ENCODE measurements at regions not wholly inside any gene's neighbourhood (a gene's known extent, or its start where the extent isn't known, plus 50 kb on each side); places are given as distances from the start of the nearest gene placed in this dataset.
A peak's percentile ranks its signal among the peaks of the same experiment; 100 is the strongest.
"Not testable (repeated sequence)": the region's sequence is repeated elsewhere in the genome, so short reads cannot be mapped to it uniquely, and the experiment has no call there.

GRCh38 chr6:120395330-120395729 lies 939.0 kb downstream of the TBC1D32 start:
- H3K4me3 ChIP-seq (replicated peaks; ENCODE audit: low read depth, low read length) = no peak overlapping the region
- TF ChIP-seq, protein P1, sequence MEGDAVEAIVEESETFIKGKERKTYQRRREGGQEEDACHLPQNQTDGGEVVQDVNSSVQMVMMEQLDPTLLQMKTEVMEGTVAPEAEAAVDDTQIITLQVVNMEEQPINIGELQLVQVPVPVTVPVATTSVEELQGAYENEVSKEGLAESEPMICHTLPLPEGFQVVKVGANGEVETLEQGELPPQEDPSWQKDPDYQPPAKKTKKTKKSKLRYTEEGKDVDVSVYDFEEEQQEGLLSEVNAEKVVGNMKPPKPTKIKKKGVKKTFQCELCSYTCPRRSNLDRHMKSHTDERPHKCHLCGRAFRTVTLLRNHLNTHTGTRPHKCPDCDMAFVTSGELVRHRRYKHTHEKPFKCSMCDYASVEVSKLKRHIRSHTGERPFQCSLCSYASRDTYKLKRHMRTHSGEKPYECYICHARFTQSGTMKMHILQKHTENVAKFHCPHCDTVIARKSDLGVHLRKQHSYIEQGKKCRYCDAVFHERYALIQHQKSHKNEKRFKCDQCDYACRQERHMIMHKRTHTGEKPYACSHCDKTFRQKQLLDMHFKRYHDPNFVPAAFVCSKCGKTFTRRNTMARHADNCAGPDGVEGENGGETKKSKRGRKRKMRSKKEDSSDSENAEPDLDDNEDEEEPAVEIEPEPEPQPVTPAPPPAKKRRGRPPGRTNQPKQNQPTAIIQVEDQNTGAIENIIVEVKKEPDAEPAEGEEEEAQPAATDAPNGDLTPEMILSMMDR (IDR thresholded peaks at IDR 0.05; ENCODE audit: low read length, missing control alignments) = no peak
- DNase-seq (ENCODE audit: low read depth) = no peak

DNA sequence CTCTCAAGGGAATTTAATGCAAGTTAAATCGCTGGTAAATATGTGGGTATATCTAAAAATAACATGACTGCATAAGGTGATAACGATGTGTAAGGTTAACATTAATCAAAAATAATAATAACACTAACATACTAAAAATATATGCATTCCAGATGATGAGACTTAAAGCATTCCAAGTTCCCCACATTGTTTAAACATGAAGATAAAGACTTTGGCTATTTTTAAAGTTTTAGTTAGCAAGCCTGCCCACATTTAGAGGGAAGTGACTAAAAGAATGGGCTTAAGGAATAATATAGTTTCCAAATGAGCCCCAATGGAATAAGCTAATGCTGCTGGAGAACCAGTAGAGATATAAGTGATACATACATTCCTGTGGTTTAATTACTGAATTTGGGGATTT lies 941.3 kb downstream of the TBC1D32 start:
- no peak overlapping the region for H3K4me3 ChIP-seq (replicated peaks; ENCODE audit: low read depth, low read length)
- TF ChIP-seq, protein P1 (IDR thresholded peaks at IDR 0.05; ENCODE audit: low read length, missing control alignments) = no peak
- DNase-seq (ENCODE audit: low read depth) = no peak

DNA sequence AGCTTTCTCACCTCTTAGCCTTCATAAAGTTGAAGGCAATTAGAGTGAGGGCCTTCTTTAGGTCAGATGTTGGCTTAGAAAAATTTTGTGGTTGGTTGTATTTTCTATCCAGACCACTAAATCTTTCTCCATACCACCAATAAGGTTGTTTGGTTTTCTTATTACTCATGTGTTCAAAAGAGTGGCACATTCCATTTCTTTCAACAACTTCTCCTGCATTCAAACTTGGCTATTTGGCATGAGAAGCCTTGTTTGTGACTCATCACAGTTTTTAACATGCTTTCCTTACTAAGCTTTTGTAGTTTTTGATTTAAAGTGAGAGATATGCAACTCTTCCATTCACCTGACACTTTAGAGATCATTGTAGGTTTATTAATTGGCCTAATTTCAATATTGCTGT lies 949.6 kb downstream of the TBC1D32 start:
- H3K4me3 ChIP-seq (replicated peaks; ENCODE audit: low read depth, low read length) = no peak overlapping the region
- TF ChIP-seq, protein P1 (IDR thresholded peaks at IDR 0.05; ENCODE audit: low read length, missing control alignments) = no peak
- DNase-seq (ENCODE audit: low read depth) = peak; percentile 3

DNA sequence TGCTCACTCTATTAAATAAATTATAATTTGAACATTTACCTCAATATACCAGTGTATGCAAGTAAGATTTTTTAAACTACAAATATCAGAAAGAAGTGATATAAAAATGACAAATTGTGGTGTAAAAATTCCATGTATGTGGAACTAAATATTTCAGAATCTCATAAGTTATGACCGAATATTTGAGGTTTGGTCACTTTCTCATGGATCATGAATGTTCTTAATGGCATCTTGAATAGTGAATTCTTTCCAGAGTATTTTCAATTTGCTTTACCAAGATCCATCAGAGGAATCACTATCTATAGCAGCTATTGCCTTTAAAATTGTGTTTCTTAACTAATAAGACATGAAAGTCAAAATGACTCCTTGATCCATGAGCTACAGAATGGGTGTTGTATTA lies 950.6 kb downstream of the TBC1D32 start:
- TF ChIP-seq, protein P1 (IDR thresholded peaks at IDR 0.05; ENCODE audit: low read length, missing control alignments) = no peak
- no peak overlapping the region for H3K4me3 ChIP-seq (replicated peaks; ENCODE audit: low read depth, low read length)
- DNase-seq (ENCODE audit: low read depth) = no peak

- TF ChIP-seq, protein P1 (IDR thresholded peaks at IDR 0.05; ENCODE audit: low read length, missing control alignments) = peak; percentile 70
- peak; percentile 61 for DNase-seq (ENCODE audit: low read depth)
Measured at GRCh38 chr6:120378582-120379220, 955.6 kb downstream of the TBC1D32 start.

DNA sequence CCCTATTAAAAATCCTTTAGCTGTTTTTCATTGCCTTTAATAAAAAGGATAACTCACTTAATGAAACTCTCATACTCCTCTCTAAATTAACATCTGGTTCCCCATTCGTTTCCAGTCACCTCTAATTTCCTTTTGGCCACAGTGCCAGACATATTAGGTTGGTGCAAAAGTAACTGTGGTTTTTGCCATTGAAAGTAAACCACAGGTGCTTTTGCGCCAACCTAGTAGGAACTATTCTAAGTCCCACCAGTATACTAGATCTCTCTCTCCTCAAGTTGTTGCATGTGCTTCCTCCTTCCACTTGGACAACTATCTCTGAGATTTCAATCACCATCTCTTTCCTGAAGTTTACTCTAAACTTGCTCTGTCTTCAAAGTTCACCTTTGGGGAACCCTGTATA lies 961.1 kb downstream of the TBC1D32 start:
- no peak for DNase-seq (ENCODE audit: low read depth)
- TF ChIP-seq, protein P1 (IDR thresholded peaks at IDR 0.05; ENCODE audit: low read length, missing control alignments) = no peak
- H3K4me3 ChIP-seq (replicated peaks; ENCODE audit: low read depth, low read length) = no peak overlapping the region

More at GRCh38 chr6:120378582-120379220, 955.6 kb downstream of the TBC1D32 start:
- no peak overlapping the region for H3K4me3 ChIP-seq (replicated peaks; ENCODE audit: low read depth, low read length)

- TF ChIP-seq, protein P1 (IDR thresholded peaks at IDR 0.05; ENCODE audit: low read length, missing control alignments) = no peak
- DNase-seq (ENCODE audit: low read depth) = no peak
- H3K4me3 ChIP-seq (replicated peaks; ENCODE audit: low read depth, low read length) = no peak overlapping the region
Measured at GRCh38 chr6:120363429-120363828, 970.9 kb downstream of the TBC1D32 start.

DNA sequence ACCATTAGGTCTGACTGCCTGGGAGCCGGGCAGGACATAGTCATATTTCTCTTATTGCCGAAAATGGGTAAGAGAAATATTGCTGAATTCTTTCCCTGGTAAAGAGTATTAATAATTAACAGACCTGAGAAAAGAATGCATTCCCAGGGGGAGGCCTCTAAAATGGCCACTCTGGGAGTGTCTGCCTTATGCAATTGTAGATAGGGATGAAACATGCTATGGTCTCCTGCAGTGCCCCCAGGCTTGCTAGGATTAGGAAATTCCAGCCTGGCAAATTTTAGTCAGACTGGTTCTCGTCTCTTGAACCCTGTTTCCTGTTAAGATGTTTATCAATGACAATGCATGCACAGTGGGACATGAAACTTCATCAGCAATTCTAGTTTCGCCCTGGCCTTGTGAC lies 975.7 kb downstream of the TBC1D32 start:
- not testable (repeated sequence) for DNase-seq (ENCODE audit: low read depth); H3K4me3 ChIP-seq (replicated peaks; ENCODE audit: low read depth, low read length)

Data from fibroblast of pulmonary artery (primary cell).